Common myeloid progenitor, CD34-positive (primary cell): ENCODE measurements at regions not wholly inside any gene's neighbourhood (a gene's known extent, or its start where the extent isn't known, plus 50 kb on each side); places are given as distances from the start of the nearest gene placed in this dataset.

Source experiments
- CTCF ChIA-PET: fragments of 350-600 bp; sonication (Branson Sonifier 250); formaldehyde crosslinking; loops from one replicate; lab custom pipeline; 2021; ENCODE audit warnings: antibody characterized with exemption; lab: Charles Lee
- POLR2A ChIA-PET: fragments of 350-600 bp; sonication (Branson Sonifier 250); formaldehyde crosslinking; loops from one replicate; lab custom pipeline; 2021; ENCODE audit warnings: antibody characterized with exemption; lab: Charles Lee
- DNase-seq, 3 donors: peaks; one replicate each; pipeline versions ENCODE4 v3.0.0 to v3.0.0-alpha.2; 2013
- H3K27ac ChIP-seq, 2 experiments: 1 replicate in 1 of 2; 2 replicates in 1 of 2; pipeline ENCODE4 v1.7.0; 2013; ENCODE audit warnings: inconsistent platforms in 2 of 2, low read length in 2 of 2, mild to moderate bottlenecking in 2 of 2, low read depth in 1 of 2, moderate library complexity in 1 of 2; ENCODE audit not compliant: severe bottlenecking in 2 of 2, insufficient read depth in 1 of 2, poor library complexity in 1 of 2
- H3K27me3 ChIP-seq, 5 experiments: replicated peaks in 2 of 5; 1 replicate in 3 of 5; 2 replicates in 2 of 5; pipeline versions ENCODE4 v1.6.1 to v1.7.0; 2013; ENCODE audit warnings: low read length in 4 of 5, mild to moderate bottlenecking in 2 of 5, moderate library complexity in 2 of 5, inconsistent platforms in 1 of 5; ENCODE audit not compliant: insufficient read depth in 5 of 5, control insufficient read depth in 4 of 5
- H3K36me3 ChIP-seq, 4 experiments: 1 replicate in 2 of 4; 2 replicates in 2 of 4; pipeline versions ENCODE4 v1.6.1 to v1.7.0; 2013; ENCODE audit warnings: low read length in 3 of 4, control low read depth in 1 of 4, mild to moderate bottlenecking in 1 of 4; ENCODE audit not compliant: control insufficient read depth in 4 of 4, insufficient read depth in 4 of 4
- H3K4me1 ChIP-seq, 4 experiments: 1 replicate in 3 of 4; 2 replicates in 1 of 4; pipeline versions ENCODE4 v1.6.1 to v1.7.1; 2013; ENCODE audit warnings: low read length in 3 of 4, mild to moderate bottlenecking in 3 of 4, control low read depth in 1 of 4, inconsistent platforms in 1 of 4, moderate library complexity in 1 of 4; ENCODE audit not compliant: control insufficient read depth in 4 of 4, insufficient read depth in 4 of 4; ENCODE audit errors: control extremely low read depth in 1 of 4
- H3K4me3 ChIP-seq, 7 experiments: 1 replicate in 4 of 7; 2 replicates in 3 of 7; pipeline versions ENCODE4 v1.5.1 to v1.7.0; 2013; ENCODE audit warnings: mild to moderate bottlenecking in 7 of 7, low read length in 6 of 7, moderate library complexity in 6 of 7, inconsistent platforms in 2 of 7, low read depth in 2 of 7, control low read depth in 1 of 7; ENCODE audit not compliant: insufficient read depth in 4 of 7, control insufficient read depth in 1 of 7; ENCODE audit errors: extremely low read depth in 1 of 7
- H3K9me3 ChIP-seq, 5 experiments: 1 replicate in 4 of 5; 2 replicates in 1 of 5; pipeline versions ENCODE4 v1.6.1 to v1.7.1; 2013; ENCODE audit warnings: low read length in 4 of 5, mild to moderate bottlenecking in 2 of 5, inconsistent platforms in 1 of 5, low read depth in 1 of 5, moderate library complexity in 1 of 5; ENCODE audit not compliant: control insufficient read depth in 4 of 5, insufficient read depth in 2 of 5; ENCODE audit errors: control extremely low read depth in 1 of 5
- WGBS: methylation state at CpG from one replicate; pipeline ENCODE4 v1.1.5; 2013; ENCODE audit not compliant: insufficient coverage; 5-methylcytosine and 5-hydroxymethylcytosine counted together

DNA sequence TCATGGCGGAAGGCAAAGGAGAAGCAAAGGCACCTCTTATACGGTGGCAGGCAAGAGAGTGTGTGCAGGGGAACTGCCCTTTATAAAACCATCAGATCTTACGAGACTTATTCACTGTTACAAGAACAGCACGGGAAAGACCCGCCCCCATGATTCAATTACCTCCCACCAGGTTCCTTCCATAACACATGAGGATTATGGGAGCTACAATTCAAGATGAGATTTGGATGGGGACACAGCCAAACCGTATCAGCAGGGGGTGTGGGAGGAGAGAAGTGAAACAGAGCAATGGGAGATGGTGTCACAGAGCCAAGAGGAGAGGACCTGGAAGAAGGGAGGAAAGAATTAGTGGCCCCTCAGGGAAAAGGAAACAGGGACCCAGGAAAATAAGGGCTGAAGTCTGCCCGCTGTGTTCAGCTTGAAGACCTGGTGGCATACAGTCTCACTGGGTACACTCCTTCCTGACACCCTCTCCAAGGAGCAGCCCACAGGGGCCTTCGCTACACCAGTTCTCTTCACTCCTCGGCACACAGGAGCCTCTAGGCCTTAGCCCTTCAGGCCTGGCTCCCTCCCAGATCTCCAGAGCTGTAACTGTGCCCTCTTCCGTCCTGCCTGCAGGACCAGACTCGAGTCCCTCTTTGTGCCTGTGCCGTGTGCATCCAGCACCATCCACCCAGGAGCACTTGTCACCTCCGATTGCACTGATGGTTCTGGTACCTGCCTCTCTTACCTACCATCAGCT, 262.1 kb downstream of the EIPR1 start:
- no peaks in the 10 kb centered on the region for H3K4me1 ChIP-seq
- 94% methylated on average over 10 of the region's 13 CpGs for WGBS
- H3K27me3 ChIP-seq = no peaks in the 10 kb centered on the region
- CTCF ChIA-PET = no interaction called here
- H3K4me3 ChIP-seq = no peak overlapping the region
- H3K36me3 ChIP-seq = no peaks in the 10 kb centered on the region
- no peaks in the 10 kb centered on the region for H3K9me3 ChIP-seq
- H3K27ac ChIP-seq = no peak overlapping the region
- POLR2A ChIA-PET = no interaction called here
- DNase-seq = no peak

DNA sequence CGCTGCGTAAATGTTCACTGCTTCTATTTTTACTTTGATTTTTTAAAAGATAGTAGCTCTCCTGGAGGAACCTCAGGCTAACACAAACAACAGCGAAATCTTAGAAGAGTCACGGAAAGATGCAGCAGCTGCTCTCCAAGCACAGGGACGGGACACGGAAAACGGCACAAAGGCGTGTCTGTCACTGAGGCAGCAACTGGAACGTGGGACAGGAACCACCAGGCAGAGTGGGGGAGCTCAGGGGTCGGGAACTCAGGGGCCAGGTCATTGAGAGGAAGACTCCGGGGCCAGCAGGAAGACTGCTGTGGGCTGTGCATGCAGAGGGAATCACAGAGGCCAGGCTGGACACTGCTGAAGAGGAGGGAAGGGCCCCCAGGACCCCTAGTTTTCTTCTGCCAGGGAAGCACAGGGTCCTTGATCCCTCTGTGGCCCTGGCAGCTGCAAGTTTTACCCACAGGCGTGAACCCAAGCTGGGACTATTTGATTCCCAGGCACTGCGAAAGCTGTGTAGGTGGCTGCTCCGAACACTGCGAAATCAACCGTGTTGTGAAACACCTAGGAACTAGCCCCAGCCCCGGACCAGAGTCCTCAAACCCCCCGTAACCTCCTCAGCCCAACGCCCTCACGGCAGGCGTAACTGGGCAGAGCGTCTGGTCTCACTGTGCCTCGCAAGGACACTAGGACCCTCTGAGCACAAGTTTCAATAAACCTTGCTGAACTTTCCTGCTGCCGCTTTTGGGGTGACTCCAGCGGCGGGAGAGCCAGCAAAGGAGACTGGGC, 263.0 kb downstream of the EIPR1 start:
- CTCF ChIA-PET = no interaction called here
- 95% methylated on average over 26 of the region's 26 CpGs for WGBS
- Histone ChIP-seq H3K4me3 (no peak overlapping the region), H3K9me3 (peaks cover 0 to 2% (median 0%) of the 10 kb centered on the region in 5 experiments), H3K4me1 (no peaks in the 10 kb centered on the region), H3K36me3 (no peaks in the 10 kb centered on the region), H3K27ac (no peak overlapping the region), H3K27me3 (no peaks in the 10 kb centered on the region)
- POLR2A ChIA-PET = no interaction called here
- DNase-seq = no peak

DNA sequence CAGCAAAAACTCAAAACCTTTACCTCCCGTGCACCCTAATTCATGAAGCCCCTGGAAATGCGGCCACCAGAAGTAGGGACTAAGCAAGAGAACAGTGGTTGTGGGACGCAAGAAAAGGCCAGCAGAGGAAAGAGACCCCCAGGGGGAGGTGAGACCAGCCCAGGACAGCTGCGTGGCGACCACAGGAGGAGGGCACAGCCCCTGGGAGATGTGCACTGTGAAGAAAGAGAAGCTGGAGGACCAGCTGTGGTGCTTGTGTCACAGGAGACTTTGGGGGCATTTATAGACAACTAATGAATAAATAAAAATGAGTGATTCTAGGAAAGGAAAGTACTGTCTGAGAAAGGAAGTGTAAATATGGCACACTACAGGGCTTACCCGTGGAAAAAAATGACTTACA, 263.8 kb downstream of the EIPR1 start:
- Histone ChIP-seq H3K4me3 (no peak overlapping the region), H3K27ac (no peak overlapping the region), H3K36me3 (no peaks in the 10 kb centered on the region), H3K9me3 (peaks cover 0 to 2% (median 0%) of the 10 kb centered on the region in 5 experiments), H3K27me3 (no peaks in the 10 kb centered on the region), H3K4me1 (no peaks in the 10 kb centered on the region)
- no peak for DNase-seq
- ChIA-PET POLR2A (no interaction called here), CTCF (no interaction called here)
- WGBS = 73% methylated on average over 5 of the region's 6 CpGs

DNA sequence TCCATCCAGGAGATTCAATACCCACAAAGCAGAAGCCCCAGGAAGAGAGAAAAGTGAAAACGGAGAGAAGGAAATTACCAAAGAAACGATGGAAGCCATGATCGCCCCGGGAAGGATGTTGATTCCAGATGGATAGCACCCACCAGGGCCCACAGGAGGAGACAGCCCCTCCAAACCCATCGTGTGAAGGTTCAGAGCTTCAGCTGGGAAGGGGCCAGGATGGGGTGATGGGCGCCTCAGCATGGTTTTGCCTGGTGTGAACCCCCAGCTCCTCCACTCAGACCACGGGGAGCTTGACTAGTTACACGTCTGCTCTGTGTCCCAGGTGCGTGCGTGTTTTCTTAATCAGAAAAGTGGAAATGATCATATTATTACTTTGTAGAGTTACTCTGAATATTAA, 264.5 kb downstream of the EIPR1 start:
- H3K9me3 ChIP-seq = peaks cover 0 to 2% (median 0%) of the 10 kb centered on the region in 5 experiments
- H3K27me3 ChIP-seq = no peaks in the 10 kb centered on the region
- CTCF ChIA-PET = no interaction called here
- DNase-seq = no peak
- no peaks in the 10 kb centered on the region for H3K4me1 ChIP-seq
- WGBS = 100% methylated on average over 3 of the region's 10 CpGs
- POLR2A ChIA-PET = no interaction called here
- H3K36me3 ChIP-seq = no peaks in the 10 kb centered on the region
- no peak overlapping the region for H3K4me3 ChIP-seq
- no peak overlapping the region for H3K27ac ChIP-seq

DNA sequence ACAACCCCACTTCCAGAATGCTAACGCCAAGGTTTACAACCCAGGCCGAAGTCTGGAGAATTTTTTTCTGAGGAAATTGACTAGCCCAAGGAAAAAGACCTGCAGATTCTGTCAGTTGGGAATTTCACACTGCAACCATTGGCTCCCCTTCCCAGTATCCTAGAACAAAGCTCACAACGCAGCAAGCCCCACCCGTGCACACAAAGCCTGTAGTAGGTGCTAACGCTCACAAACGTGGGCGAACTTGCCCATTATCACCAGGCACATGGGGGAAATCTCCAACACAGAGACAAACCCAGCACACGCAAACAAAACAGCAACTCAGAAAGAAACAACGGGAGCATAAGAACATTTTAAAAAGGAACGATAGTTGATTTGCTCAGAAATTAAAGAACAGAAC, 265.1 kb downstream of the EIPR1 start:
- H3K27ac ChIP-seq = no peak overlapping the region
- 97% methylated on average over 6 of the region's 10 CpGs for WGBS
- no peaks in the 10 kb centered on the region for H3K27me3 ChIP-seq
- POLR2A ChIA-PET = no interaction called here
- no peaks in the 10 kb centered on the region for H3K36me3 ChIP-seq
- no peak overlapping the region for H3K4me3 ChIP-seq
- CTCF ChIA-PET = no interaction called here
- no peak for DNase-seq
- no peaks in the 10 kb centered on the region for H3K4me1 ChIP-seq
- peaks cover 0 to 2% (median 0%) of the 10 kb centered on the region in 5 experiments for H3K9me3 ChIP-seq

DNA sequence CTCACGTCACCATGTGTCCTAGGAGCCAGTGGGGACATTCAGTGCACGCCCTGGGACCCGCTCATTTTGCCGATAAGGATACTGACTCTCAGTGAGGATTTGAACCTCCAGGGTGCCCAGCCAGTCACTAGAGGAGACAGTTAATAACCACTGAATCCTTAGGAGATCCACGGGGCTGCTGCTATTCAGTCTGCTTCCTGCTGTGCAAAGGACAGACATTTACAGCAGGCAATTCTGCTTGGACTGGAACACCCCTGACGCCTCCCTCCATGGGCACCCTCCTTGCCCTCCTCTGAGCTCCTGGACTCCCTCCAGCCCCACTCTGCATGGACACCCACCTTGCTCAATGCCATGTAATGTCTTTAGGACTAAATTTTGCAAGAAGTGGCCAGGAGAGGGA, 265.5 kb downstream of the EIPR1 start:
- peaks cover 0 to 2% (median 0%) of the 10 kb centered on the region in 5 experiments for H3K9me3 ChIP-seq
- CTCF ChIA-PET = no interaction called here
- H3K4me3 ChIP-seq = no peak overlapping the region
- H3K36me3 ChIP-seq = no peaks in the 10 kb centered on the region
- POLR2A ChIA-PET = no interaction called here
- H3K4me1 ChIP-seq = no peaks in the 10 kb centered on the region
- WGBS = 88% methylated on average over 5 of the region's 6 CpGs
- no peak for DNase-seq
- no peaks in the 10 kb centered on the region for H3K27me3 ChIP-seq
- H3K27ac ChIP-seq = no peak overlapping the region

DNA sequence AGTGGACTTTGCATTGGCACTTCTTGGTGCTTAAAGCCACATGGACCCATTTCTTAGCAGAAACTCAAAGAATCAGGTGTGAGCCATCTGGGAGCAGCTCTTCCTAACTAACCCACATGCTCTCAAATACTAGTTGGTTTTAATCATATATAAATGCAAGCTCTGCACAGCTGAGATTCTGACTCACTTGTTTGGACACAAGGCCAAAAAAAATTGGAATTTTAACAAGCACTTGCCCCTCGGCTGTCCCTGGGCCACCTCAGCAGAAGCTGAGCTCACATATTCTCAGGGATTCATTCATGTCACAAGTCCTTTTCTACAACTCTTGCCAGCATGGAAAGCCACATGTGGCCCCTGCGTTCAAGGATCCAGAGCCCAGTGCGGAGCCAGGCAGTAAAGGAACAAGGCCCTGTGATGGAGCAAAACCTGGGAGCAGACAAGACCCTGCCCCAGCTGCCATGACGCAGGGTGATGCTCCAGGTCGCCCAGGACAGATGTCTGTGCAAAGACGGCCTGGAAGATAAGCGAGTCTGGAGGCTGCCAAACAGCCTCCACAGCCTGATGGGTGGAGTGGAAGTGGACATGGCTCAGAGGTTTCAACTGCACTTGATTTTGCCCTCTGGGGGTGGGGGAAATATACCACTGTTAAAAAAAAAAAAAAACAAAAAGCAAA, 266.5 kb downstream of the EIPR1 start:
- ChIA-PET CTCF (no interaction called here), POLR2A (no interaction called here)
- H3K4me1 ChIP-seq = no peaks in the 10 kb centered on the region
- H3K27me3 ChIP-seq = no peaks in the 10 kb centered on the region
- no peak for DNase-seq
- 93% methylated on average over 4 of the region's 7 CpGs for WGBS
- no peak overlapping the region for H3K27ac ChIP-seq
- no peak overlapping the region for H3K4me3 ChIP-seq
- H3K36me3 ChIP-seq = no peaks in the 10 kb centered on the region
- H3K9me3 ChIP-seq = peaks cover 0 to 2% (median 0%) of the 10 kb centered on the region in 5 experiments
